ENCODE measurements at regions not wholly inside any gene's neighbourhood (a gene's known extent, or its start where the extent isn't known, plus 50 kb on each side); places are given as distances from the start of the nearest gene placed in this dataset.

GRCh38 chr7:46806856-46807255 lies 775.1 kb downstream of the TNS3 start:
- ChIA-PET POLR2A (no interaction called here), CTCF (no interaction called here)
- Mint-ChIP-seq H3K36me3 (no peaks in the 10 kb centered on the region), H3K27ac (no peak overlapping the region), H3K4me3 (no peak overlapping the region), H3K27me3 (ENCODE audit: low read depth) (no peaks in the 10 kb centered on the region), H3K9me3 (peaks cover 8% of the 10 kb centered on the region; the same call in 1 of the 2 replicates), H3K4me1 (peaks cover 11% of the 10 kb centered on the region)
- no peak for DNase-seq (ENCODE audit: low spot score)
- no peak for ATAC-seq
- no peak for TF ChIP-seq CDX4 (CRISPR knock-in tag; IDR thresholded peaks at IDR 0.05; ENCODE audit: borderline replicate concordance)
- no peak for TF ChIP-seq ATF2 (CRISPR knock-in tag; IDR thresholded peaks at IDR 0.05; ENCODE audit: borderline replicate concordance, low read depth)
- TF ChIP-seq E2F1 (CRISPR knock-in tag; IDR thresholded peaks at IDR 0.05) = no peak
- no peak for TF ChIP-seq AFF4 (CRISPR knock-in tag; IDR thresholded peaks at IDR 0.05; ENCODE audit: borderline replicate concordance)
- no peak for TF ChIP-seq RELA (CRISPR knock-in tag; IDR thresholded peaks at IDR 0.05; ENCODE audit: borderline replicate concordance)
- TF ChIP-seq CTCF (IDR thresholded peaks at IDR 0.05) = no peak
- TF ChIP-seq CBFB (CRISPR knock-in tag; IDR thresholded peaks at IDR 0.05; ENCODE audit: low read depth) = no peak
- TF ChIP-seq CREM (CRISPR knock-in tag; IDR thresholded peaks at IDR 0.05) = no peak
- no peak for TF ChIP-seq NFYB (CRISPR knock-in tag; conservative IDR thresholded peaks at IDR 0.05; ENCODE audit: low read depth)
- no peak for TF ChIP-seq ZNF232 (CRISPR knock-in tag; IDR thresholded peaks at IDR 0.05)

- no peak overlapping the region for H3K4me3 Mint-ChIP-seq
- ATAC-seq (no peak), DNase-seq (ENCODE audit: low spot score) (no peak)
- no peaks in the 10 kb centered on the region for H3K27me3 Mint-ChIP-seq (ENCODE audit: low read depth)
- peaks cover 15% of the 10 kb centered on the region for H3K9me3 Mint-ChIP-seq
- ChIA-PET POLR2A (no interaction called here), CTCF (no interaction called here)
- no peaks in the 10 kb centered on the region; the same call in 1 of the 2 replicates for H3K36me3 Mint-ChIP-seq
- peaks cover 8% of the 10 kb centered on the region for H3K4me1 Mint-ChIP-seq
- no peak for TF ChIP-seq ERG (CRISPR knock-in tag; IDR thresholded peaks at IDR 0.05)
- no peak for TF ChIP-seq ATF2 (CRISPR knock-in tag; IDR thresholded peaks at IDR 0.05; ENCODE audit: borderline replicate concordance, low read depth)
- no peak for TF ChIP-seq CBFB (CRISPR knock-in tag; IDR thresholded peaks at IDR 0.05; ENCODE audit: low read depth)
- no peak for TF ChIP-seq ZNF281 (CRISPR knock-in tag; IDR thresholded peaks at IDR 0.05)
- no peak for TF ChIP-seq MAX (CRISPR knock-in tag; IDR thresholded peaks at IDR 0.05)
- TF ChIP-seq GRHL2 (CRISPR knock-in tag; IDR thresholded peaks at IDR 0.05; ENCODE audit: insufficient replicate concordance, severe bottlenecking) = no peak
- no peak overlapping the region for H3K27ac Mint-ChIP-seq
Observed at GRCh38 chr7:46802479-46802878, 779.4 kb downstream of the TNS3 start.
